AG04450 (cell line): ENCODE measurements at regions not wholly inside any gene's neighbourhood (a gene's known extent, or its start where the extent isn't known, plus 50 kb on each side); places are given as distances from the start of the nearest gene placed in this dataset.

ENCODE experiments used
- CTCF ChIA-PET: fragments of 300-600, 350-600 bp; formaldehyde crosslinking; extraction: SDS; loops from one replicate; lab custom pipeline; 2022; ENCODE audit warnings: antibody characterized with exemption, inconsistent platforms; lab: Charles Lee
- POLR2A ChIA-PET: fragments of 350-600 bp; formaldehyde crosslinking; extraction: SDS; loops from one replicate; lab custom pipeline; 2021; ENCODE audit warnings: antibody characterized with exemption, inconsistent platforms; lab: Yijun Ruan, JAX
- DNase-seq: peaks from one replicate; pipeline ENCODE4 v3.0.0-alpha.2; 2011; ENCODE audit warnings: low read depth, low spot score
- H3K27ac ChIP-seq: one replicate; pipeline ENCODE4 v1.5.1; 2012; ENCODE audit warnings: low read depth, low read length, control low read depth
- H3K27me3 ChIP-seq: one replicate; pipeline ENCODE4 v1.6.0; 2012; ENCODE audit warnings: low read length; ENCODE audit not compliant: control insufficient read depth, insufficient read depth
- H3K4me3 ChIP-seq: 2 replicates; pipeline ENCODE4 v1.5.1; 2011; ENCODE audit warnings: mild to moderate bottlenecking, low read depth, low read length, control low read depth
- H3K9me3 ChIP-seq: 2 replicates; pipeline ENCODE4 v1.5.1; 2012; ENCODE audit warnings: low read length; ENCODE audit not compliant: control insufficient read depth, insufficient read depth
- CTCF ChIP-seq: IDR thresholded peaks from 2 replicates; pipeline ENCODE4 v1.5.1; 2011; ENCODE audit warnings: low read depth, low read length, control low read depth, inconsistent platforms

DNA sequence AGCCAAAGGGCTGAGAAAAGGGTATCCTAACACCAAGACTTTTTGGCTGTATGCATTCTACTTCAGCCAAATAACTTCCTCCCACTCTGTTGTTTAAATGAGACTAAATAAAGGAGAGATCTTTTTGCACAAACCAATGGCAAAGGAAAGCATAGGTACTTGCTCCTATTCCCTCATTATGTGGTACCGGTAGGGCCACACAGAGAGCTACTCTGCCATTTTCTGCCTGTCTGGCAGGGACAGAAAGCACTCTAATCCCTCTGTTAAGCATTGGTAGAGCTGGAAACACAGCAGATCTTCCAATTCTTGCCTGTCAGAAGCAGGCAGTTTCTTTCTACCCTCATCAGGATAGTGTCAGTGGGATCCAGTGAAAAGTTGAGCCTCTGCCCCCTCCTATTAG is 918.3 kb upstream of the TMEFF2 start:
- Histone ChIP-seq H3K27me3 (no peaks in the 10 kb centered on the region), H3K9me3 (peaks cover 7% of the 10 kb centered on the region; the same call in 1 of the 2 replicates), H3K4me3 (no peak overlapping the region), H3K27ac (no peak overlapping the region)
- ChIA-PET POLR2A (no interaction called here), CTCF (no interaction called here)
- no peak for DNase-seq
- TF ChIP-seq CTCF, result no peak

GRCh38 chr2:193103064-193103463 is 908.3 kb upstream of the TMEFF2 start:
- Histone ChIP-seq H3K4me3 (no peak overlapping the region), H3K27ac (no peak overlapping the region), H3K9me3 (peaks cover 10% of the 10 kb centered on the region), H3K27me3 (no peaks in the 10 kb centered on the region)
- no peak for DNase-seq
- TF ChIP-seq CTCF, result no peak
- ChIA-PET CTCF (no interaction called here), POLR2A (no interaction called here)

GRCh38 chr2:193101591-193101990 is 906.9 kb upstream of the TMEFF2 start:
- no peak for DNase-seq
- TF ChIP-seq CTCF, result no peak
- peaks cover 10% of the 10 kb centered on the region for H3K9me3 ChIP-seq
- POLR2A ChIA-PET, result no interaction called here
- H3K27ac ChIP-seq, result no peak overlapping the region
- H3K4me3 ChIP-seq, result no peak overlapping the region
- H3K27me3 ChIP-seq, result no peaks in the 10 kb centered on the region
- CTCF ChIA-PET, result no interaction called here

- TF ChIP-seq CTCF, result no peak
- ChIA-PET CTCF (no interaction called here), POLR2A (no interaction called here)
- H3K27me3 ChIP-seq, result no peaks in the 10 kb centered on the region
- H3K4me3 ChIP-seq, result no peak overlapping the region
- DNase-seq, result no peak
- no peaks in the 10 kb centered on the region for H3K9me3 ChIP-seq
- H3K27ac ChIP-seq, result no peak overlapping the region
These were observed 893.3 kb upstream of the TMEFF2 start for GRCh38 chr2:193088026-193088425.

DNA sequence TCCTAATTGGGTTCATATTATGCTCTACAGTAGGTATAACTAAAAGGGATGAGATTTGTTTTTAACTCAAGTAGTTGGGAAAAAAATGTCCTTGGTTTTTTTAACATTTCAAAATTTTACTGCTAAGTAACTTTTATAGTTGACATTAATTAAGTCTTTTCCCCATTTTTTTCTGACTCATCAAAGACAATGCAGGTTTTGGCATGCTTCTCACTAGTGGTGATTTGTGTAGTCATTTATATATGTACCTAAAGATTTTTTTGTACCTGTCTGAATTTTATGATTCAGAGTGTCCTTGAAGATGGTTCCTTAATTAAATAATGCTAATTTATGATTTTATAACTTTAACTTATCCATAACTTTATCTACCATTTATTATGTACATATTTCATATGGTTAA is 882.3 kb upstream of the TMEFF2 start:
- Histone ChIP-seq H3K4me3 (no peak overlapping the region), H3K27ac (no peak overlapping the region), H3K27me3 (no peaks in the 10 kb centered on the region), H3K9me3 (peaks cover 14% of the 10 kb centered on the region)
- no peak for TF ChIP-seq CTCF
- ChIA-PET CTCF (no interaction called here), POLR2A (no interaction called here)
- DNase-seq, result no peak
